ENCODE measurements at regions not wholly inside any gene's neighbourhood (a gene's known extent, or its start where the extent isn't known, plus 50 kb on each side); places are given as distances from the start of the nearest gene placed in this dataset.

DNA sequence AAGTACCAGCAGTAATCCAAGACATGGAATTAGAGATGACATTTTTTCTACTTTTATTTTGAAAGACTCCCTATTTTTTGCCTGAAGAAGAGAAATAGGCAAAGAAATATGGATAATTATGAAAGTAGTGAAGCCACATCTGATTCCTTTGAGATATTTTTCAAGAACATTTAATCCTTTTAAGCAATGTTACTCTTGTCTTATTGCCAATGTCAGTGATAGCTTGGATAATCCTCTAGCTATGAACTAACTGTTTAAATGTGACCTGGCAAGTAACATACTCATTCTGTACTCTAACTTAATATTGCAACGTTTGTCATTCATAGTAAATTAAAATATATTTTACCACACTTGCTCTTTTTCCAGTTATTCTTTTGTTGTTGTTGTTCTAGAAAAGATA is 181.3 kb downstream of the VEGFC start:
- DNase-seq (no peak), ATAC-seq (no peak)
- intact Hi-C loops (cut with DNase I), result no loop called here
- peaks cover 0 to 5% (median 0%) of the 10 kb centered on the region in 12 donors for H3K9me3 ChIP-seq
- H3K27ac ChIP-seq, result no peak overlapping the region
- peaks cover 0 to 3% (median 0%) of the 10 kb centered on the region in 12 donors for H3K4me1 ChIP-seq
- H3K27me3 ChIP-seq, result no peaks in the 10 kb centered on the region
- 40 to 48% (median 44%) methylated on average over 1 of the region's 1 CpG for WGBS, 4 donors
- H3K36me3 ChIP-seq, result no peaks in the 10 kb centered on the region
- no peak overlapping the region for H3K4me3 ChIP-seq
- TF ChIP-seq POLR2A (IDR thresholded peaks at IDR 0.05), result no peak
- TF ChIP-seq, protein P1, sequence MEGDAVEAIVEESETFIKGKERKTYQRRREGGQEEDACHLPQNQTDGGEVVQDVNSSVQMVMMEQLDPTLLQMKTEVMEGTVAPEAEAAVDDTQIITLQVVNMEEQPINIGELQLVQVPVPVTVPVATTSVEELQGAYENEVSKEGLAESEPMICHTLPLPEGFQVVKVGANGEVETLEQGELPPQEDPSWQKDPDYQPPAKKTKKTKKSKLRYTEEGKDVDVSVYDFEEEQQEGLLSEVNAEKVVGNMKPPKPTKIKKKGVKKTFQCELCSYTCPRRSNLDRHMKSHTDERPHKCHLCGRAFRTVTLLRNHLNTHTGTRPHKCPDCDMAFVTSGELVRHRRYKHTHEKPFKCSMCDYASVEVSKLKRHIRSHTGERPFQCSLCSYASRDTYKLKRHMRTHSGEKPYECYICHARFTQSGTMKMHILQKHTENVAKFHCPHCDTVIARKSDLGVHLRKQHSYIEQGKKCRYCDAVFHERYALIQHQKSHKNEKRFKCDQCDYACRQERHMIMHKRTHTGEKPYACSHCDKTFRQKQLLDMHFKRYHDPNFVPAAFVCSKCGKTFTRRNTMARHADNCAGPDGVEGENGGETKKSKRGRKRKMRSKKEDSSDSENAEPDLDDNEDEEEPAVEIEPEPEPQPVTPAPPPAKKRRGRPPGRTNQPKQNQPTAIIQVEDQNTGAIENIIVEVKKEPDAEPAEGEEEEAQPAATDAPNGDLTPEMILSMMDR (IDR thresholded peaks at IDR 0.05), result no peak

DNA sequence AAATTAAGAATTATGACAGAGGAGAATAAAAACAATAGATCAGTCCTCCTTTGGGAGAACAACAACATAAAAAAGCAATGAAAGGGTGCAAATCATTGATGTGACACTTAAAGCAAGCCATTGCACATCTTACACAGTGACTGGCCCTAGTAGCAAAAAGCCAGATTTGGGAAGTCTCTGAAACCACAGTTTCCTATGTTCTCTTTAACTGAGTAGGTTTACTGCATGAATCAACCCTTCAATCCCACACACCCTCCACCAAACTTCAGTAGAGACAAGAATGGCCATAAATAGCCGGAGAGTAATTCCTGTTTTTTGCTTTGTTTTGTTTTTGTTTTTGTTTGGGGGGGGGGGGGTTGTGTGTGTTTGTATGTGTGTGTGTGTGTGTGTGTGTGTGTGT is 180.8 kb downstream of the VEGFC start:
- Histone ChIP-seq H3K36me3 (no peaks in the 10 kb centered on the region), H3K27ac (no peak overlapping the region), H3K9me3 (peaks cover 0 to 4% (median 0%) of the 10 kb centered on the region in 12 donors), H3K27me3 (no peaks in the 10 kb centered on the region), H3K4me1 (peaks cover 0 to 3% (median 0%) of the 10 kb centered on the region in 12 donors), H3K4me3 (no peak overlapping the region)
- intact Hi-C loops (cut with DNase I), result no loop called here
- TF ChIP-seq, protein P1 (IDR thresholded peaks at IDR 0.05), result no peak
- no peak for TF ChIP-seq POLR2A (IDR thresholded peaks at IDR 0.05)
- DNase-seq (no peak), ATAC-seq (no peak)
- WGBS, 4 donors, result 78 to 95% (median 86%) methylated on average over 1 of the region's 1 CpG

DNA sequence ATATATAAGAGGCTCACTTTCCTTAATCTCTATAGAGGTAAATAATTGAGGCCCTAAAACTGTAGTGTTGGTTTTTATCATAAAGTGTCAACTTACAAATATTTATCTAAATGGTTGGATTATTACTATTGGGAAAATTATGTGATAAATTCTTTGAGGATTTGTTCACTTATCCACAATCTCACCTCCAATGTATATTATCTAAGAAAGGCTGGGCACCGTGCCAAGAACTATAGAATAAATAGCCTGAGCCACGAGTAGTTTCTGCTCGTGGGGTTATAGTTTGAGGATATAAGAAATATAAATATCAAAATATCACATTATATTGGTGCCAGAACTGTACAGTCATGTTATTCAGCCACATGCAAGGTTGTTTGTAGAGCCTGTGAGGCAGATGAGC is 177.9 kb downstream of the VEGFC start:
- TF ChIP-seq, protein P1 (IDR thresholded peaks at IDR 0.05), result no peak
- no peak for TF ChIP-seq POLR2A (IDR thresholded peaks at IDR 0.05)
- 49 to 67% (median 51%) methylated on average over 3 of the region's 3 CpGs for WGBS, 4 donors
- no peaks in the 10 kb centered on the region for H3K27me3 ChIP-seq
- no peak overlapping the region for H3K27ac ChIP-seq
- H3K4me3 ChIP-seq, result no peak overlapping the region
- H3K9me3 ChIP-seq, result peaks cover 0 to 4% (median 0%) of the 10 kb centered on the region in 12 donors
- peaks cover 0 to 3% (median 0%) of the 10 kb centered on the region in 12 donors for H3K4me1 ChIP-seq
- DNase-seq (no peak), ATAC-seq (no peak)
- intact Hi-C loops (cut with DNase I), result no loop called here
- H3K36me3 ChIP-seq, result no peaks in the 10 kb centered on the region

DNA sequence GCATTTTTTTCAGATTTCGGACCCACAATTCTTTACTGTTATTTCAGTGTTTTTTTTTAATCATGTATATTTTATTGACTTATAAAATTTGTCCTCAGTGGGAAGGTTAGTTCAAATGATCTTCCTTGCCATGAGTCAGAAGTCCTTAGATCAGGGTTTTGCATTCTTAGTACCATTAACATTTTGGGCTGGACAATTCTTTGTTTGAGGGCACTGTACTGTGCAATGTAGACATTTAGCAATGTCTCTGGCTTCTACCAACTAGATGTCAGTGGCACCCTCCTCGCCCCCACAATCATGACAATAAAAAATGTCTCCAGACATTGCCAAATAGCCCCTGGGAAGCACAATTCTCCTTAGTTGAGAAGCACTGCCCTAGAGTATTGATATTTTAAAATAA is 176.6 kb downstream of the VEGFC start:
- DNase-seq (no peak), ATAC-seq (no peak)
- Histone ChIP-seq H3K36me3 (no peaks in the 10 kb centered on the region), H3K4me3 (no peak overlapping the region), H3K27ac (no peak overlapping the region), H3K9me3 (peaks cover 0 to 4% (median 0%) of the 10 kb centered on the region in 12 donors), H3K27me3 (no peaks in the 10 kb centered on the region), H3K4me1 (peaks cover 0 to under 1% (median 0%) of the 10 kb centered on the region in 12 donors)
- intact Hi-C loops (cut with DNase I), result no loop called here
- TF ChIP-seq POLR2A (IDR thresholded peaks at IDR 0.05), result no peak
- TF ChIP-seq, protein P1 (IDR thresholded peaks at IDR 0.05), result no peak
- WGBS, 4 donors, result 81 to 86% (median 84%) methylated on average over 2 of the region's 2 CpGs
